Right forelimb (tissue), 1 donor: ENCODE measurements at regions not wholly inside any gene's neighbourhood (a gene's known extent, or its start where the extent isn't known, plus 50 kb on each side); places are given as distances from the start of the nearest gene placed in this dataset.

Source experiments
- DNase-seq: peaks from one replicate; pipeline ENCODE4 v3.0.0-alpha.2; 2018

DNA sequence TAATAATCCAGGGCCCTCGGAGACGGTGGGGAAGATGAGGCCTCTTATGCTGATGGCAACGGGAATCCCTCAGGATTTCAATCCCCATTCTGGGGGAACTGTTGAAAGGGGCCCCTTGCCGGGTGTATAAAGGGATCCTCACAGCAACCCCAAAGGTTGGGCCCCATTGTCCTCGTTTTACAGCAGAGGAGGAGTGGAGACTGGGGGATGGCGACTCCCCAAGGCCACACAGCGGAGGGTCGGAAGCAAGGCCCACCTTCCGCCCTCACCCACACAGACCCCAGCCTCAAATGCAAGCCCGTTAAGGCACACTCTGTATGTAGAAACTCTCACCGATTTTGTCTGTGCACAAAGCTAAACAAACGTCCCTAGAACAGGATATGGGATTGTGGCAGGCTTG is 327.9 kb upstream of the DIO3 start:
- no peak for DNase-seq

DNA sequence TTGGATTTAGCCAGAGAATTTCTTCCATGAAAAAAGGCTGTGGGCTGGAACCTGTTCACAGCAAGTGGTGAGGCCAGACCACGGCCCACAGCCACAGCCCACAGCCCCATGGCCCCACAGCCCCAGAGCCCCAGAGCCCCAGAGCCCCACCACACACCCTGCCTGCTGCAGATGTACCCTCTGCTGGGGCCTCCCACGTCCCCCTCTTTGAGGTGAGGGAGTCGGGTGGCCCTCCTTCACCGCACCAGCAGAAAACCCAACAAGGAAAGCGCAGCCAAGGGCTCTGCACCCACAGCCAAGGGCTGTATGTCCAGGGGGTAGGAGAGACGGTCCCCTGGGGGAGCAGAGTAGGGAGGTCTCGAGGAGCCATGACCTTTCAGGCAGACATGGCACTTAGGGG is 327.5 kb upstream of the DIO3 start:
- DNase-seq: peak; percentile 37

DNA sequence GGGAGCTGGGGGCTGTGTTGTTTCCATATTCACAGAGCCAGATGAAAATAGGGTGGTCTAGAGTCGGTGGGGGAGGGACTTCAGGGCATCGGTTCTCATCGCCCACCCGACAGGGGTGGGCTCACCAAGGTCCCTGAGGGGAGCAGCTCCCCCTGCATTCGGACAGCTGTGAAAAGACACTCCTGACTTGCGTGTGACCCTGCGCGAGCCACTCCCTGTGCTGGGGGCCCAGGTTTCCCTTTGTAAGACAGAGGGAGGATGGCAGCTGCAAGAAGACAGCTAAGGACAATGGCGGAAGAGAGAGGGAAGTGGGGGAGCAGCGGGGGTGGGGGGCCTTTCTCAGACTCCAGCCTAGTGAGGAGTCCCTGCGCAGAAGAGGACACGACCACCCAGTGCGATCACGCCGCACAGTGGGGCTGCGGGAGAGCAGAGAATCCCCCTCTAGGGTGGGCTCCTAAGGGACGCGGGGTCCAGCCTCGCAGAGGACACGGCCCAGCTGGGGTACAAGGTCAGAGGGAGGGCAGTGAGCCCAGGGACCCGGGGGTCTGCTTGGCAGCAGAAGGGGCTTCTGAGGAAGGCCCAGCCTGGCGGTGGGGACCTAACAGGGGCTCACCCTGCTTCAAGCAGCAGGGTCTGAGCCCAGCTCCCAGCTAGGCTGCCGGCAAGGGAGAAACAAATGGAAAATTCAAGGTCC is 326.9 kb upstream of the DIO3 start:
- DNase-seq: peak; percentile 45

DNA sequence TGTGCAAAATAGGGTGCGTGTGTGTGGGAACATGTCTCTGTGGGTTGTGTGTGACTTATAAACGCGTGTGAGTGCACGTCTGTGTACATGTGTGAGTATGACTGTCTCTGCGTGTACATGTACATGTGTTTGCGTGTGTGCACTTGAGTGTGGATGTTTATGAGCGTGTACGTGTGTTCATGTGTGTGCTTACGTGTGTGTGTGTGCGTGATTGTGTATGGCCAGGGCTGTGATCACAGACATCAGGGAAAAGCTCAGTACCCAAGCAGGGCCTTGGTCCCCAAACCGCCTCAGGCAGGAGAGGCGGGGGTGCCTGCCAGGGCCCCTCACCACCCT is 326.3 kb upstream of the DIO3 start:
- DNase-seq: no peak

DNA sequence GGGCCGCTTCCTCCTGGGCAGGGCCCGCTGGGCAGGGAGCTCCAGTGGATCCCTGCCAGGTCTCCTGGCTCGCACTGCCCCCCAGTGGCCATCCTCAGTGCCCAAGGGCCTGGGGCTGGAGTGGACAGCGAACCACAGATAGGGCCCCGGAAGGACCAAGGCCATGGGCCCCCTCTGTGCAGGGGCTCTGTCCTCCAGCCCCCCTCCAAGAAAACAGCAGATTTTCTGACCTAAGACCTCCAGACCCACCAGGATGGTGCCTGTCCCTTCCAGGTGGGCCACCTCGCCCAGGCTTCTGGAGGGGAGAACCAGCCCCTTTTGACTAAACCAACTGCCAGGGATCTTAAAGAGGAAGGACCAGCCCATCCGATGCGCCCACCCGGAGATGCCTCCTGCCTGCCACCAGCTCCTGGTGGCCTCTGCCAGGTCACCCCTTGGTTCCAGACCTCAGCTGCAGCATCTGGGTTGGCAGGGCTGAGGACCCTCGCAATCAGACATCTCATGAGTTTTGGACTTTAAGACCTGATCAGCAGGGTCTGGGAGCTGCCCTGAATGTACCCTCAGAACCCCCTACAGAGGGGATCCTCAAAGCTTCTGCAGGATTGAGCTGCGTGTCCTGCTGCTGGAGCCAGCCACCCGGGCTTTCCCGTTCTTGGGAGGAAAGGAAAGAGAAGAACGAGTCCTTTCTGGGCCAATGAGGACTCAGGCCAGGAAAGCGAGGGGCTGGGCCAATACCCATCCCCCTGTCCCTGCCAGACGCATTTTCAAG is 325.8 kb upstream of the DIO3 start:
- peak; percentile 69 for DNase-seq

DNA sequence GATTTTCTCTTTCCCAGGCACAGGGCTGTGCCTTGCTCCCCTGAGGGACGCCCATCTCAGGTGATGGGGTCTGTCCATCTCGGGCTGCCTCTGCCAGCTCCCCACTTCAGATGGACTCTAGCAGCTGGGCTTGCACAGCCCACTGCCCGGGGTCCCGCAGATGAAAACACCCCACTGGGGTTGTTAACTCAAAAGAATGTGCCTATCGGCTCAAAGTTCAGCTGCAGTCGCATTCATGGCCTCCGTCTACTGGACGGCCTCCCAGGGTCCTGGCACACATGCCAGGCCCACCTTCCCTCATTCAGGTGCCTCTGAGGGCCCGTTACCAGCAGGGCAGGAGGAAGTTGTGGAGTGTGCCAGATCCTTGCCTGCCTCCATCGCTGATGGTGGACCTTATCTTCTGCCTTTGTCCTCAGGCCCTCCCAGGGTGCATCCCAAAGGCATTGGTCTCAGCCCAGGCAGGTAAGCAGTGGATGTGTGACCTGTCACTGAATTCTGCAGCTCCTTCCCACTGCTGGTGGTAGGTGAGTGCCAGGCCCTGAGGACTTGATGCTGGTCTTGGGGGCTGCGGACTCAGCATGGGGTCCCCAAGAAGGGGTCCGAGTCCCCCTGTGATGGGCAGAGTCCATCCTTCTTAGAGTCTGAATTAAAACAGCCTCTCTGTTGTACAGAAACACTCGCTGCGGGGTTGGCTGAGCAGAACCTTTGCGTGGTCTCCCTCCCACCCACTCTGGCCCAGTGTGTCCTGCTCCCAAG is 324.6 kb upstream of the DIO3 start:
- DNase-seq: peak; percentile 36

DNA sequence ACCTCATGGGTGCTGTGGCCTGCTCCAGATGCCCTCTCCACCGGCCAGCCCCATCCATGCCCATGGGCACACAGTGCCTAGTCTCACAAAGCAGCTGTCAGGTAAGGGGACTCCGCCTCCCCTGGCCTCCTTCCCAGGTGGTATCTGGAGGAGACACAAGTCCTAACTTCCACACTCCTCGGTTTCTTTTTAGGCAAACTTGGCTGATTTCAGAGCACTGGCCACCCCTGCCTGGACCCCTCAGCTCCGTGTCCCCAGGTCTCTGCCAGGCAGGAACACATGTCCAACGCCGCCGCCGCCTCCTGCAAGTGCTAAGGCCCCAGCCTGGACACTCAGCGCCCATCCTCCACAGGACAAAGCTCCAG is 324.1 kb upstream of the DIO3 start:
- DNase-seq: peak; percentile 38

DNA sequence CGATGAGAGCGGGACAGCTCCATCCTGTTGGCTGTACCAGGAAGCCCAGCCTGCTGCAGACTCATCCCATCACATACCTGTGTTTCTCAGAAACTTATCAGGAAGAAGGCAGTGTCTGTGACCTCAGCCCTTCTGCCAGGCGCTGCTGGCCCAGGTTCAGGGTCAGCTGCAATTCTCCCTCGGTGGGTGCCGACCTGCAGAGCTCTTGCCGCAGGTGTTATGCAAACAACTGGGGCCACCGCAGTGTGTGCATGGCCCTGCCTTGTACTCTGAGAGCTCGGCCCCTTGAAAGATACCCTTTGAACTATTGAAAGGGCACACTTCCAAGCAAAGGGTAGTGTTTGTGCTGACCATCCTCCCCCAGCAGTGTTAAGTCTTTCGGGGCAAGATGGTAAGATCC is 322.2 kb upstream of the DIO3 start:
- DNase-seq: peak; percentile 13

DNA sequence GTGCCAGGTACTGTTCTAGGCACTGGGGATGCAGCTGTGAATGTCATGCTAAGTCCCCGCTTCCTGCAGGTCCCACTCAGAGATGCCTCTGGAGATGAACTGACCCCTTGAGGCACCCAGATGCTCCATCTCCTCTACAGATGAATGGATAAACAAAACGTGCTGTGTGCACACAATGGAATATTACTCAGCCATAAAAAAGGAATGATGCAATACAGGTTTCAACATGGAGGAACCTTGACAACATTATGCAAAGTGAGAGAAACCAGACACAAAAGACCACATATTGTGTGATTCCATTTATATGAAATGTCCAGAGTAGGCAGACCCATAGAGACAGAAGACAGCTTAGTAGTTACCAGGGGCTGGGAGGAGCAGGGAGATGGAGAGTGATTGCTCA is 320.1 kb upstream of the DIO3 start:
- no peak for DNase-seq

DNA sequence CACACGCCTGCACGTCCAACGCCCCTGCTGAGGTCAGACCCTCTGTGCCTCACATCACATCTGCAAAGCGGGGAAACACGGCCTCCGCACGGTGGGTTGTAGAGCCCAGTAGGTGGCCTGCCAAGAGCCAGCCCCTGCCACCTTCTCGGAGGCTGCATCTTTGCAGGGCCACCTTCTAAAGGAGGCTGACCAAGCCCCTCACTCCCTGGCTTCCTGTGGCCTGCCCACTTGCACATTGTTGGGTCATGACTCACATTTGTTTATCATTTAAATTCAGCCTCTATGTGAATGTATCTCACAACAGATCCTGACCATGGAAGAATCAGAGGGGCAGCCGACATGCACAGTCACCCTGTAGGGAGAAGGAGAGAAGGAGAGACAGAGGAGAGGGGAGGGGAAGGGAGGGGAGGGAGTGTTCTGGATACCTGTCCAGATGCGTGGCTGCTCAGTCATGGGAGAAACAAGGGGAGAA is 319.5 kb upstream of the DIO3 start:
- no peak for DNase-seq

DNA sequence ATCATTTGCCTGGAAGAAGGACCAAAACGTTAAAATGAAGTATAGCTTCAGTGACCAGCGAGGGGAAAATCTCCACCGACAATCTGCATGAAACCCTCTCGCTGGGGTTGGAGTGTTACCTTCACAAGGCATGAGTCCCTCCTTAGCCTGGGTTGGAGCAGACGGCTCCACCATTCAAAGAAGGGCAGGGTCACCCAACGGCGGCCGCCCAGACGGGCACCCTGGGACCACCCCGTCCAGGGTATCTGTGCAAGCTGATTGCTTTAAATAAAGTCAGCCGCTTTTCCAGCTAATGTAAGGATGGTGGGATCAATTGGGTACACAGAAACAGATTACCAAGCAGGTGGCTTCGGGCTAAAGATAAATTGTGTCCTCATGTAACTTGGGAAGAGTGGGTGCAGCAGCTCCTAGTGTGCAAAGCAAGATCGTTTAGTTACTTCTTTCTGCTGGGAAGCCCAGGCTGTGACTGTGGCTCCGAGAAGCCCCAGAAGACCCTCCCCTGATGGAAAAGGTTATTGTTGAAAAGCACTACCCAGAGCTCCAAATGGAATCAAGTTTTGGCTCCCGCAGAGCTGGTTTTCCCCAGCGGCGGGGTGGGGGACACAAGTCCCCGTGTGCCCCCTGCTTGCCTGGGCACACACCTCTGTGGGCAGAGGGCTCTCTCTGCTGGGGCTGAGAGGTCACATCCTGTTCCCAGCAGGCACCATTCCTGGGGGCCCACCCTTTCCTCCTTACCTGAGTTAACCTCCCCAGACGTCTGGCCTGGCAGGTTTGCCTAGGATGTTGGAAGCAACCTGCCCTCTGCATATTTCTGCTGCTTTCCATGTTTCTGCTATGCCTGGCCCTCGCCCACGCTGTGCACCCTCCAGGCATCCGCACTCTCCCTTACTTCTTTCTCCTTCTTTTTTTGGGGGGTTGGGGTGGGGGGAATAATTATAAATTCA is 318.6 kb upstream of the DIO3 start:
- DNase-seq: no peak

DNA sequence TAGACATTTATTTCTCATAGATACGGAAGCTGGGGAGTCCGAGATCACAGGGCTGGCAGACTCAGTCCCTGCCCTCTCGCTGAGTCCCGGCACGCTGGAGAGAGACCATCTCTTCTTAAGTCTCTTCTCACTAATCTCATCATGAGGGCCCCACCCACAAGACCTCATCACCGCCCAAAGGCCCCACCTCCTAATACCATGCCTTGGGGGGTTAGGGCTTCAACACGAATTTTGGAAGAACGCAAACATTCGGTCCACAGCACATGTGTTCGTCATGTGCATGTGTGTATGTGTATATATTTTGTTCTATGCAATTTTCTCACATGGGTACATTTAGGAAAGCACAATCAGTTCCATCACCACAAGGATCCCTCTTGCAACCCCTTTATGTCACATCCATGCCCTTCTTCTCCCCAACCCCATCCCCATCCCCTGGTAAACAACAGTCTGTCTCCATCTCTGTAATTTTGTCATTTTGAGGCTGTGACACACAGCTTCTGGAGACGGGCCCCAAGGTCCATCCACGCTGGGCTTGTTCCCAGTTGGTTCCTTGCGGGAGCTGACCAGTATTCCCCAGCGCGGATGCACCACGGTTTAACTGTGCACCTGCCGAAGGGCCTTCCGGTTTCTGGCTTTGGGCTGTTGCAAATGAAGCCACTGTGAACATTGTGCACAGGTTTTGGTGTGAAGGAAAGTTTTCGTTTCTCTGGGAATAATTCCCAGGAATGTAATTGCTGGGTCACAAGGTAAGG is 317.5 kb upstream of the DIO3 start:
- no peak for DNase-seq

DNA sequence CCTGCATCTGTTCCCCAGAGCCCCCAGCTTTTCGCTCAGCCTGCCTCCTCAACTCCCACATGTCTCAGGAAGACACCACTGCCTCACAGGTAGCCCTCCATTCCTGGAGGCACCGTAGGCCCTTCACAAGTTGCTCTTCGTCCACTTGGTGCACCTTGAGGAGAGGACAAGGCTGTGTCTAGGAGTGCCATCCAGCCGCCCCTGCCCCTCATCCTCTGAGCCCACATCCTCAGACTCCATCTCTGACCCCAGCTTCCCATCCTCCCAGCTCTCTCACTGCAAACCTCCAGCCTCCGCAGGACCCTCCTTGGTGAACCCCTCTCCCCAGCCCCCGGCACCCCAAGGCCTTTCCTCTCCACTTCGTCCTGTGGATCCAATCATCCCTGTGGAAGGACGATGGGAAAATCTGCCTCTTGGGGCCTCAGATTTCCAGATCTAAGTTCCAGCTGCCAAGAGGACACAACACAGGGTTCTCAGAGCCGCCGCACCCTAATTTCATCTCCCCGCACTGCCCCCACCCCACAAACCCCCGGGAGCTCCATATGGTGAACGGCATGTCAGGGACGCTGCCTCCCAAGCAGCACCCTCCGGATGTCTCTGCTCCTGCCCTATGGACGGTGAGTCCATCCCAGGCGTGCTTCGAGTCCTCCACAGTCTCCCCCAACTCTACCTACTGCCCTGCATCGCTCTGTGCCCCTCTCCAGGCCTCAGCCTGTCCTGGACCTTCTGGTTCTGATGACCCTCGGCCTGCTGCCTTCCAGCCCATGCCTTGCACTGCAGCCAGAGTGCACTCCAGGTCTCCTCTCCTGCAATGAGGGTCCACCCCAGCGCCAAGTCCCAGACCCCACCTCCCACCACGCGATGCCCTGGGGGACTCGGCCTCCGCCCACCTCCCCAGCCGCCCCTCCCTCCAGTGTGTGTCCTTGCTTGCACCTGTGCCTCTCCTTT is 314.1 kb upstream of the DIO3 start:
- no peak for DNase-seq

DNA sequence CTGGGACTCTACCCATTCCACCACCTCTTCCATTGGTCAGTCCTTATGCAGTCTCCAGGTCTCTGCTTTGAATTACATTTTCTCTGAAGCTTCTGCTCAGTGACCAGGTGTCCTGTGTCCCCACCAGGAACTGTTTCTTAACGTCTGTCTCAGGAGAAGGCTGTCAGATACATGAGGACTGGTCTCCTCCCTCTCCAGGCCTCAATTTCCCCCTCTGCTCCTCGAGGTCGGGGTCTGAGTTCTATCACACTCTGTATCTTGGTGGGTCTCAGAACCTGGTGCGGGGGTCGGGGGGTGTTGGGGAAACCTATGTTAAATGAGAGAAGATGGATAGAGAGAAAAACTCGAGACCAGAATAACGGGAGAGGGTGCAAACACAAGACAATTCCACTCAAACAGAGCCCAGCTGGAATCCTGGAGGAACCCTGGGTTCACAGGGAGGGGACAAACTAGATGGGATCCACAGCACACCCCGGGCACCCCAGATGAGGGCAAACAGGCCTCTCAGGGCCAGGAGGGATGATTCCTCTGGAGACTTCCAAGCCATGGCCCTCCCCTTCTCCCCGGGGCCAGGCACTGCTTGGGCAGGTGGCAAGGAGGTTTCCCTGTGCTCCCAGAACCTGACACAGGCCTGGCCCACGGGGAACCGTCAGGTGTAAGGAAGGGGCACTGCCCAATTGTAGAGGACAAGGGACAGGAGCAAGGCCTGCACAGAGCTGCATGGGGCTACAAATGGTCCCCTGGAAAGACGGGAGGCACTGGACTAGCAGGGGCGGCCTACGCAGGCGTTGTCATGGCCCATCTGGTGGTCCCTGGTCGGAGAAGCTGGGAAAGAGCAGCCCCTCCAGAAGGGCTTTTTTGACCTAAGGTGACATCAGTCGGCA is 313.2 kb upstream of the DIO3 start:
- no peak for DNase-seq

DNA sequence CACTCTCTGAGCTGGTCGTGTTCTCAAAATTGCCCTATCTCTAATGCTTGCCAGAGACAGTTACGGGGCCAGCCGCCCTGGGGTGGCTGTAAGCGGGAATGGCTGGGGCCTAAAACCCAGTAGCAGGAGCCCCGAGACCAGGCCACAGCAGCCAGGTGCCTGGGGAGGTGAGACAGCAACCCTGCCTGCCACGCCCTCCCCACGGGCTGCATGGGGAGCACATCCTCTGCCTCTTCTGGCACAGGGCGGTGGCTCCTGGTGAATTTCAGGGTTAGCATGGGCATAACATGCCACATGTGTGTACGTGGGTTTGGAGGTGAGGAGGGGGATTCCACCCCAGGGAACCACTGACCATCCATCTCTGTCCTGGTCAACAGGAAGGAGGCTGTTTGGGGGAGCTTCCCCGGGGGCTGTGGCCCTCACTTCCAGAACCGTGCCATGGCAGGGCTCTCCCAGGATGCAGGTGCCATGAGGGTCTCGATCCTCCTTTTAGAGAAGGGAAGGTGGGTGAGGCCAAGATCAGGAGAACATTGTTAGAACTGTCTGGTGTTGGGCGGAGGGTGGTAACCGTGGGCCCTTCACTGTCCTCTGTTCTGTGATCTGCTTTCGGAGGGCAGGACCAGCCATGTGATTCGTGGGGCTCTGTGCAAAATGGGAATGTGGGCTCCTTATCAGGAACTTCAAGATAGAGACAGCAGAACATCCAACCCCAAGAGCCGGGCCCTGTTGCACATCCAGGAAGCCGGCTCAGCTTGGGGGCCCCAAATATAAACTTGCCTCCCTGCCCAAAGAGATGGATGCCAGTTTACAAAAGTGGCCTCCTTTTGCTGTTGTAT is 312.2 kb upstream of the DIO3 start:
- DNase-seq: no peak

DNA sequence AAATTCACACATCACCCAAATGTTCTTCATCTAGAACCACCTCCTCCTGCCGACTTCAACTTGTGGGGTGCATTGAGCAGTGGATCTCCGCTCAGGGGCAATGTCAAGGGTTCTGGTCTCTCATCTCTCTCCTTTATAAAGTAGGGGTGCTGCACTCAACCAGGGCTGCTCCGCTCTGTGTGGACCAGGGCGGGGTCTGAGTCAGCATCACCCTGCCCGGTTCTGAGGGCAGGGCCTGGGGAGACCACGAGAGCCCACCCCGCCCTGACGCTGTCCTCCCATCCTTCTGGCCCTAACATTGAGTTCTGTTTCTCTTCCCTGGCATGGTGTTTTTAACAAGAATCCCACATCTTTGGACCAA is 311.6 kb upstream of the DIO3 start:
- DNase-seq: no peak

DNA sequence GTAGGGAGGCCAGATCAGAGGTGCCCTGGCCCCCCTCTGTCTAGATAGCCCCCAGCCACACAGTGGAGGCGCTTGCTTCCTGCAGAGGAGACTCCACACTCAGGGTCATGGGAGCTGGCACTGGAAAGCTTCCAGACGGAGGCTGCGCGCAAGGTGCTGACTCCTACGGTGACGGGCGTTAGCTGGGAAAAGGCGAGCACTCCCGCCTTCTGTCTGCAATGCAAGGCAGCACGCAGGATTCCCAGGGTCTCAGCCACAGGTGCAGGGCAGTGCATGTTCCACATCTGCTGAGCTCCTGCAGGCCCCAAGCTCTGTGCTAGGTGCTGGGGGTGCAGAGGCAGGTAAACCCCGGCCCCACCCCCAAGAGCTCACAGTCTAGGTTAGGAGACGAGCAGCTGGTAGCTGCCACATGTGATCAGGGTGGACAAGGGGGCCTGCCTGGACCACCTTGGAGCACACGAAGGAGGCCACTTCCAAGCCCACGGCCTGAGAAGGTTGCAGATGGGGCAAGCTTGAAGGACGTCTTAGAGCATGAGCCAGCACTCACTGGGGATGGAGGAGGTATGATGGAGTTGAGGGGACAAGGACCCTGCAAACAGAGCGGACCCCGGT is 310.9 kb upstream of the DIO3 start:
- DNase-seq: no peak
